Activated CD8-positive, alpha-beta memory T cell treated with anti-CD3 and anti-CD28 coated beads, Interleukin-2, amount 10 ng/mL, durations not matched to agents 7 days and 5 days (primary cell): ENCODE measurements at regions not wholly inside any gene's neighbourhood (a gene's known extent, or its start where the extent isn't known, plus 50 kb on each side); places are given as distances from the start of the nearest gene placed in this dataset.

Experiments used
- ATAC-seq: fragments of 150-1000 bp; cut with Tn5 transposase; one replicate; pipeline ENCODE4 v1.10.0; 2021; ENCODE audit warnings: moderate library complexity
- CTCF ChIA-PET: fragments of 350-600 bp; sonication (Branson Sonifier 250); formaldehyde crosslinking; loops from one replicate; lab custom pipeline; 2021; ENCODE audit warnings: antibody characterized with exemption; lab: Charles Lee
- DNase-seq: peaks from one replicate; pipeline ENCODE4 v3.0.0-alpha.2; 2020
- H3K27ac Mint-ChIP-seq: one replicate; pipeline ENCODE4 v1.8.0; 2021; ENCODE audit warnings: mild to moderate bottlenecking, mixed read lengths
- H3K27me3 Mint-ChIP-seq: one replicate; pipeline ENCODE4 v1.8.0; 2021; ENCODE audit warnings: mixed read lengths
- H3K36me3 Mint-ChIP-seq: one replicate; pipeline ENCODE4 v1.8.0; 2021; ENCODE audit warnings: mild to moderate bottlenecking, mixed read lengths
- H3K4me1 Mint-ChIP-seq: one replicate; pipeline ENCODE4 v1.8.0; 2021; ENCODE audit warnings: mixed read lengths
- H3K4me3 Mint-ChIP-seq: one replicate; pipeline ENCODE4 v1.8.0; 2021; ENCODE audit warnings: mild to moderate bottlenecking, moderate library complexity, mixed read lengths
- H3K9me3 Mint-ChIP-seq: one replicate; pipeline ENCODE4 v1.8.0; 2022; ENCODE audit warnings: low read depth, mixed read lengths

DNA sequence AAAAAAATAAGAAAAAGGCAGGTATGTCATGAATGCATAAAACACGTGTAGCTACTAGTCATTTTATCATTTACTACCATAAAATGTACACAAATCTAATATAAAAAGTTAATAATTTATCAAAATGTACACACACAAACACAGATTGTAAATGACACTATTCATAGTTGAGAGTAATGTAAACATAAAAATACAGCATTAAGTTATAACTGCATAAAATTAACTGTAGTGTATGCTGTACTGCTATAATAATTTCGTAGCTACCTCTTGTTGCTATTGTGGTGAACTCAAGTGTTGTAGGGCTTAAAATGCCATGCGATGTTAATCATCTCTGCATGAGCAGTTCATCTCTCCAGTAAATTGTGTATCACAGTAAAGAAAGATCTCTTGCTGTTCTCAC lies 170.0 kb downstream of the MRPL14 start:
- CTCF ChIA-PET, result no interaction called here
- peaks cover 3% of the 10 kb centered on the region for H3K9me3 Mint-ChIP-seq

DNA sequence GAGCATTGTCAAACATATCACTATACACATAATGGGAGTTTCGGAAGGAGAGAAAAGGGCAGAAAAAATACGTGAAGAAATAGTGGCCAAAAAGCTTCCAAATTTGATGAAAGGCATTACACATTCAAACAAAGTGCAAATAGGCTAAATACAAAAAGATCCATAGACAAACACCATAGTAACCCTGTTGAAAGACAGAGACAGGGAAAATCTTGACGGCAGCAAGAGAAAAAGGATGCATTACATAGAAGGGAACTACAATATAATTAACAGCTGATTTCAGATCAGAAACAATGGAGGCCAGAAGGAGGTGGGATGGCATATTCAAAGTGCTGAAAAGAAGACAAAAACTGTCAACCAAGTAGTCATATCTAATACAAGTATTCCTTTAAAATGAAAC lies 170.8 kb downstream of the MRPL14 start:
- H3K4me3 Mint-ChIP-seq, result no peak overlapping the region
- no peak for ATAC-seq
- DNase-seq, result no peak
- CTCF ChIA-PET, result no interaction called here
- H3K27ac Mint-ChIP-seq, result no peak overlapping the region
- H3K36me3 Mint-ChIP-seq, result no peaks in the 10 kb centered on the region
- no peaks in the 10 kb centered on the region for H3K4me1 Mint-ChIP-seq
- peaks cover 42% of the 10 kb centered on the region for H3K27me3 Mint-ChIP-seq
- H3K9me3 Mint-ChIP-seq, result peaks cover 3% of the 10 kb centered on the region

More for the DNA sequence above, 170.0 kb downstream of the MRPL14 start:
- Mint-ChIP-seq H3K27ac (no peak overlapping the region), H3K4me3 (no peak overlapping the region), H3K27me3 (peaks cover 48% of the 10 kb centered on the region), H3K4me1 (no peaks in the 10 kb centered on the region), H3K36me3 (no peaks in the 10 kb centered on the region)
- no peak for DNase-seq
- ATAC-seq, result no peak

DNA sequence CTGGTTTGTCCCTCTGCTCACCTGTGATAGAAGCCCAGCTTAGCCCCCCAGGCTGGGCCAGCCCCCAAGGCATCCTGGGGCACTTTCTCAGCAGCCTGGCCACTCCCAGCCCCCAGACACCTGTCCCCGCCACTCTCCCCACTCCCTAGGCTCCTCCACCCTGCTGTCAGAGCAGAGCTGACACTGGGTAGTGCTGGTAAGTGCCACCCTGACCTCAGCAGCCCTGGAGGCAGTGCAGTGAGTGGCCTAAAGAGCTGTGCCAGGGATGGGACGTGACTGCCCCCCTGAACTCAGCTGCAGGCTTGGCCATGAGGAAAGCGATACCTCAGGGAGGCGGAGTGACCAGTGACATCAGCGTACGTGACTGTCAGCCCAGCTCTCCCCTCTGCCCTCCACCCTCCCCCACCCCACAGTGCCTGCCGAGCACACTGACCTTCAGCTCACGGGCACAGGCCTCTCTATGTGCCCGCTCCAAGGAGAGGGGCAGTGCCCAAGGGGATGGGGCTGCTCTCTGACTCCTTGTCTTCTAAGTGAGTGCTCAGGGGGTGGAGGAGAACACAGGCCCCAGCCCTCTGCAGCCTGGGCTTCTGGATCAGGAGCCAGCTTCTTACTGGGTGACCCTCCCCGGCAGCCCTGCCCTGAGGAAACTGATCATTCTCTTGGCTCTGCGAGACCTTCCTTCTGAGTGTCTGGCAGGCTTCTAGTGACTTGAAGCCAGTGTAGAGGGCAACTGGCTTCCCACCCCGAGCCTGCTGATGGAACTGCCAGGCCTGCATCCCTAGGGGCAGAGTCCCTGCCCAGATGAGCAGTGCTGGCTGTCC lies 172.7 kb downstream of the MRPL14 start:
- no peak for ATAC-seq
- no peak overlapping the region for H3K4me3 Mint-ChIP-seq
- H3K4me1 Mint-ChIP-seq, result no peaks in the 10 kb centered on the region
- CTCF ChIA-PET, result interaction anchor here (0.7 to 1.5 kb wide), 4 partner anchors 16 to 287 kb away, joined by 3 to 4 read pairs (median 3); no protein-coding TSS in a partner anchor
- peaks cover 3% of the 10 kb centered on the region for H3K9me3 Mint-ChIP-seq
- no peak overlapping the region for H3K27ac Mint-ChIP-seq
- H3K27me3 Mint-ChIP-seq, result peaks cover 36% of the 10 kb centered on the region
- no peaks in the 10 kb centered on the region for H3K36me3 Mint-ChIP-seq
- DNase-seq, result no peak

DNA sequence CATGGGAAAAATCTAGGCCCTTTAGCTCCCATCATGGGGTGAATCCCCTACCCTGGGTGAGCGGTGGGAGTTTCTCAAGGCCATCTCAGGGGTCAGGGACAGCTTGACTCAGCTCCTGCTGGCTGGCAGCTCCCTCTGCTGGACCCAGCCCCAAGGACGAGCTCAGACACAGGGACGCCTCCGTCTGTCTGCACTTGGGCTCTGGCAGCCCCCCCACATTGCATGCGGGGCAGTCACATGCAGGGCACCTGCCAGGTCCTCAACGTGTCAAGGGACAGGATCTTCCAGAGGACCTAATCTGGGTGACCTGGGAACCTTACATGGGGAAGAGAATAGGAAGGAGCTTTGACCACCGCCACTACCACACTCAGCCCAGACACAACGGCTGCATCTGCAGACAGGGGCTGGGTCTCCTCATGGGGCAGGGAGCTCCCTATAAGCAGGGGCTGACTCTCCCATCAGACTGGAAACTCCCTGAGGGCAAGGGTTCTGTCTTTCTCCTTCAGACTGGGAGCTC lies 173.4 kb downstream of the MRPL14 start:
- DNase-seq, result no peak
- H3K27me3 Mint-ChIP-seq, result peaks cover 31% of the 10 kb centered on the region
- H3K27ac Mint-ChIP-seq, result no peak overlapping the region
- H3K36me3 Mint-ChIP-seq, result no peaks in the 10 kb centered on the region
- no peaks in the 10 kb centered on the region for H3K4me1 Mint-ChIP-seq
- no peak for ATAC-seq
- H3K9me3 Mint-ChIP-seq, result peaks cover 3% of the 10 kb centered on the region
- CTCF ChIA-PET, result interaction anchor here (1.4 to 1.7 kb wide), 5 partner anchors 13 to 286 kb away, joined by 3 to 7 read pairs (median 4); partner anchors contain the start of gene VEGFA
- no peak overlapping the region for H3K4me3 Mint-ChIP-seq

DNA sequence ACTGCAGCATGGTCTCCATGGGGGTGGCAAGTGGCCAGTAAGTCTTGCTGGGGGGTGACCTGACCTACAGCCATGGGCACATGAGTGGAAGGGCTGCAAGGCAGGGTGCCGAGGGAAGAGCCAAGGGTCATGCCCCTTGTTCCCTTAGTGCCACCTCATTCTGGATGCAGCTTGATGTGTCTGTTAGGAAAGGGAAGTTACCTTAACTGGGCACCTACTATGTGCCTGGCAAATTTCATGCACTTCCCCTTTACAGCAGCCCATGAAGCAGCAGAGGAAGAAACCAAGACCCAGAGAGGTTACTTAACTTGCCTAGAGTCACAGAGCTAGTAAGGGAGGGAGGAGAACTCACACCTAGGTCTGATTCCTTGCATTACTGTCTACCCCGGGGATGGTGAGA lies 174.0 kb downstream of the MRPL14 start:
- no peak for ATAC-seq
- CTCF ChIA-PET, result interaction anchor here (1.4 to 1.7 kb wide), 5 partner anchors 14 to 286 kb away, joined by 3 to 7 read pairs (median 4); partner anchors contain the start of gene VEGFA
- Mint-ChIP-seq H3K4me1 (no peaks in the 10 kb centered on the region), H3K36me3 (no peaks in the 10 kb centered on the region), H3K9me3 (peaks cover 3% of the 10 kb centered on the region), H3K4me3 (no peak overlapping the region), H3K27ac (no peak overlapping the region), H3K27me3 (peaks cover 28% of the 10 kb centered on the region)
- no peak for DNase-seq

DNA sequence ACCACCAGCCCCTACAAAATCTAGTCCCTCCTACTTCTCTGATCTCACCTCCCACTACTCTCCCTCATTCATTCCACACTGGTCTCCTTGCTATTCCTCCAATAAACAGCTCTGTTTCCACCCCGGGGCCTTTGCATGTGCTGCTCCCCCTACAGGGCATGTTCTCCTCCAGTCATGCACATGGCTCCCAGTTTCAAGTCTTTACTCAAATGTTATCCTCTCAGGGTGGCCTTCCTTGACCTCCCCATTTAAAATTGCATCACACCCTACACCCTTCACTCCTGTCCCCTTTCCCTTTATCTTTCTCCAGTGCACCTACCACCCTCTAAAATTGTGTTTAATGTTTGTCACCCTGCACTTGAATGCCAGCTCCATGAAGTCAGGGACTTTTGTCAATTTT lies 174.5 kb downstream of the MRPL14 start:
- CTCF ChIA-PET, result interaction anchor here (1.5 to 1.7 kb wide), 4 partner anchors 15 to 285 kb away, joined by 3 to 7 read pairs (median 4); partner anchors contain the start of gene VEGFA
- Mint-ChIP-seq H3K9me3 (peaks cover 3% of the 10 kb centered on the region), H3K36me3 (no peaks in the 10 kb centered on the region), H3K4me1 (no peaks in the 10 kb centered on the region), H3K4me3 (no peak overlapping the region), H3K27me3 (peaks cover 22% of the 10 kb centered on the region), H3K27ac (no peak overlapping the region)
- ATAC-seq, result no peak
- no peak for DNase-seq

DNA sequence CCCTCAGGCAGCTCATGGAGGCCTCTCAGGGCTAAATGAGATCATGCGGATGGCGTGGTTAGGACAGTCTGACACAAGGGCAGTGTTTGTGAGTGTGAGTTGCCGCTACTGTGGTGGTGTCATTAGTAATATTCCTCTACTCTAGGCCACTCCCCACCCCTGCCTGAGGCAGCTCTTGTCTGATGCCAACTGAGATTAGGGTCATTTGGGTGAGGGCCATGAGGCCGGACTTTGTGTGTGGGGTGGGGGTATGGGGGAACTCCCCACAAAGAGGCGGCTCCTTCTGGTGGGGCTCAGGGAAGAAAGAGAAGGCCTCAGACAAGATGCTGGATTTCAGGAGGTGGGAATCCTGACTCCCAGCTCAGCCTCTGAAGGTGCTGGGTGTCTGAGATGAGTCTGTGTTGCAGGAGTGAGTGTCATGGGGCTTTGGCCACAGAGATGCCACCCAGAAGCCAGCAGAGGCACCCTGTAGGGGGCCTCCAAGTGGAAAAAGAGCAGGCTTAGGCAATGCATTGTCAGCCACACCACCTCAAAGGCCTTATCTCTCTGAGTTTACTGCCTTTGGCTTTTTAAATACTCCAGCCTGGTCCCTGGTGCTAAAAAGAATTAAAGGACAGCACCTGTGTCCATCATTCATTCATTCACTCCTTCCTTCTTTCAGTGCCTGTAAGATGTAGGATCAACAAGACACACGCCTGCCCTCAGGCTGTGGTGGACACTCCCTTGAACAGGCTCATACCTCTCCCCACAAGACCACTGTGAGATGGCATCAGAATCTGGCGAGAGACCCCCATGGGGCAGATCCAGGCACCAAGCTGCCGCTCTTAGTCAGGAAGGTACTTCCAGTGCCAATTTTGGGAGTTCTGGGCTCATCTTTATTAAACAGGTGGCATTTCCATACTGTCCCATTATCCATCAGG lies 175.2 kb downstream of the MRPL14 start:
- ATAC-seq, result no peak
- Mint-ChIP-seq H3K4me3 (no peak overlapping the region), H3K27me3 (peaks cover 19% of the 10 kb centered on the region), H3K4me1 (no peaks in the 10 kb centered on the region), H3K9me3 (peaks cover 3% of the 10 kb centered on the region), H3K27ac (no peak overlapping the region), H3K36me3 (no peaks in the 10 kb centered on the region)
- no peak for DNase-seq
- CTCF ChIA-PET, result interaction anchor here (1.5 to 1.7 kb wide), 3 partner anchors 15 to 282 kb away, joined by 3 to 7 read pairs (median 4); partner anchors contain the start of gene VEGFA

DNA sequence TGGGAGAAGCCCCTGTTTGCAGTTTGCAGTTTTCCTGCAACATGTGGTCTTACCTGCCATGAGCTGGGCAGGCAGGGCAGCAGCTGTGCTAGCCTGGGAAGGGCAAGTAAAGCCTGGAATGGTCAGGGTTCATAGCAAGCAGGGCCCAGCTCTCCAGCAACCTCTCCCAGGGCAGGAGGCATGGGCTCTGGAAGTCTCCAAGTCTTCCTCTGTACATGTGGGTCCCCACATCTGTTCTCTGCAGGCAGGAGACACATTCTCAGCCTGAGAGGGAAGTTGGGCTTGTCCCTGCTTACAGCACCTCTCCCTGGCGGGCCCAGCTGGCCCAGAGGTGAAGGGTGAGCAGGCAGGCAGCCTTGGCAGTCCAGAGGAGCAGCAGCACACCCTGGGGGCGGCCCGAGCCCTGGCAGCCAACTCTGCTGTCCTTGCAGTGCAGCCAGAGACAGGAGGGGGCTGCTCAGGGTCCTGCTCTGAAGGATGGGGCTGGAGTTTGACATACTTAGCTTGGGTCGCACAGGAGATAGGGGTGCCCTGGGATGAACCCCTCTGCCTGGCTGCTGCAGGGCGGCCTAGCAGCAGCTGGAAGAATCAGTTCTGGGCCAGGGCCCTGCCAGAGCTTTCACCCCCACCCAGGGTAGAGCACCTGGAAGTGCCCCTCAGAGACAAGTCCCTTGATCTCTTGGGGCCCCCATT lies 176.0 kb downstream of the MRPL14 start:
- Mint-ChIP-seq H3K4me1 (no peaks in the 10 kb centered on the region), H3K36me3 (no peaks in the 10 kb centered on the region), H3K27me3 (peaks cover 20% of the 10 kb centered on the region), H3K27ac (no peak overlapping the region), H3K9me3 (peaks cover under 1% of the 10 kb centered on the region), H3K4me3 (no peak overlapping the region)
- no peak for DNase-seq
- ATAC-seq, result no peak
- CTCF ChIA-PET, result no interaction called here

DNA sequence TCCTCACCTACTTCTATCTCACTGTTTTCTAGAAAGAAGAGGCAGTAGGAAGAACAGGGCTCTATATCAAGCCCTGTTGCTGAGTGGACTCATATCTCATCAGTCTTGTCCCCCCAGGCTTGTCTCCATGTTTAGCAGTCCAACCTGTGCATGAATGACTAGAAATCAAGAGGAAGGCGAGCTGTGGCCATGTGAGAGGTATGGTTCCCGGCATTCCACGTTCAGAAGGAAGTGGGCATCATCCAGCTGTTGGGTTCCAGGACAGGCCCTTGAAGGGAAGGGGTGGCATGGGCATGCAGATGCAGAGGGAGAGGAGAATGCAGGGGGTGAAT lies 176.6 kb downstream of the MRPL14 start:
- no peak overlapping the region for H3K27ac Mint-ChIP-seq
- no peaks in the 10 kb centered on the region for H3K36me3 Mint-ChIP-seq
- DNase-seq (no peak), ATAC-seq (no peak)
- no peak overlapping the region for H3K4me3 Mint-ChIP-seq
- H3K9me3 Mint-ChIP-seq, result no peaks in the 10 kb centered on the region
- peaks cover 22% of the 10 kb centered on the region for H3K27me3 Mint-ChIP-seq
- CTCF ChIA-PET, result no interaction called here
- no peaks in the 10 kb centered on the region for H3K4me1 Mint-ChIP-seq

DNA sequence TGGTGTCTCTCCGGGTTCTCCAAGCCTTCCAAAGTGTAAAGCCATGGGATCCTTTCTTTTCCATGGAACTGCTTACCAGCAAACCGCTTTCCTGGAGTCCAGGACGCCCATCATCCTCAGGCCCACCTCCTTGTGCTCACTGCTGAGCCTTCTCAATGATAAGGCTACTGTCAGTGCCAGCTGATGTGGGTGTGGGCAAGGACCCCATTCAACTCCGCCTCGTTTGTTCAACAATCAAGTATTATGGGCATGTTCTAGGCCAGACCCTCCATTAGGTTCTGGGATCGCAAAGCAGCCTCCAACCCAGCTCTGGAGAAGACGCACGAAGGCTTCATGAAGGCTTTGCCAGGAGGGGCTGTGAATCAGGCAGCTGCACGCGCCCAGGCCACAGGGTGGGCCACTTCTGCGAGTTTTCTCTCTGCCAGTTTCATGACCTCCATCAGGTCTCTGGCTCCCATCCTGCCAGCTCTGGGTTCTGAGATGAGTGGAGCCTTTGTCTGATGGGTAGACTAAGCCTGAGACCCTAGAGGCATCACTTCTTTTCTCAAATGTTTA lies 177.1 kb downstream of the MRPL14 start:
- DNase-seq, result no peak
- Mint-ChIP-seq H3K4me1 (no peaks in the 10 kb centered on the region), H3K27me3 (peaks cover 20% of the 10 kb centered on the region), H3K36me3 (no peaks in the 10 kb centered on the region), H3K4me3 (no peak overlapping the region), H3K9me3 (no peaks in the 10 kb centered on the region), H3K27ac (no peak overlapping the region)
- CTCF ChIA-PET, result no interaction called here
- no peak for ATAC-seq

DNA sequence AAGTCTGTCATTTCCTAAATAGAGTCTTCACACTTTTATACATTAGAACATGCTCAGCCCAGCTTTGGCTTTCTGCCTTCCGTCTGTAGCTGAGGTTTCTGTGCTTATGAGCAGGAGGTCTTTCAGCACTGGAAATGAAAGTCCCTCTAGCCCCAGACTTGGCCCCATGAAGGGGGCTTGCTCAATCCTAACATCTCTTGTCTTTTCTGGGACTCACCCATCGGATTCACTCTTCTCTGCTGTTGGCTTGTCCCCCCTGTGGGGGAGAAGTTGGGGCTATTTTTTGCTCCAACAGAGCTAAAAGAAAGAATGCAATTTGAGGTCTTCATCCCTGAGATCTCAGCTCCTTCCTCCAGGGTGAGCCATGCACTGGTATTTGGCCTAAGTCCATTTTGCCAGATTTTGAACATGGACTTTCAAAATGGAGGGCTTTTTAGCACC lies 177.7 kb downstream of the MRPL14 start:
- CTCF ChIA-PET, result no interaction called here
- Mint-ChIP-seq H3K9me3 (no peaks in the 10 kb centered on the region), H3K4me1 (no peaks in the 10 kb centered on the region), H3K36me3 (no peaks in the 10 kb centered on the region), H3K4me3 (no peak overlapping the region), H3K27ac (no peak overlapping the region), H3K27me3 (peaks cover 19% of the 10 kb centered on the region)
- DNase-seq (no peak), ATAC-seq (no peak)

DNA sequence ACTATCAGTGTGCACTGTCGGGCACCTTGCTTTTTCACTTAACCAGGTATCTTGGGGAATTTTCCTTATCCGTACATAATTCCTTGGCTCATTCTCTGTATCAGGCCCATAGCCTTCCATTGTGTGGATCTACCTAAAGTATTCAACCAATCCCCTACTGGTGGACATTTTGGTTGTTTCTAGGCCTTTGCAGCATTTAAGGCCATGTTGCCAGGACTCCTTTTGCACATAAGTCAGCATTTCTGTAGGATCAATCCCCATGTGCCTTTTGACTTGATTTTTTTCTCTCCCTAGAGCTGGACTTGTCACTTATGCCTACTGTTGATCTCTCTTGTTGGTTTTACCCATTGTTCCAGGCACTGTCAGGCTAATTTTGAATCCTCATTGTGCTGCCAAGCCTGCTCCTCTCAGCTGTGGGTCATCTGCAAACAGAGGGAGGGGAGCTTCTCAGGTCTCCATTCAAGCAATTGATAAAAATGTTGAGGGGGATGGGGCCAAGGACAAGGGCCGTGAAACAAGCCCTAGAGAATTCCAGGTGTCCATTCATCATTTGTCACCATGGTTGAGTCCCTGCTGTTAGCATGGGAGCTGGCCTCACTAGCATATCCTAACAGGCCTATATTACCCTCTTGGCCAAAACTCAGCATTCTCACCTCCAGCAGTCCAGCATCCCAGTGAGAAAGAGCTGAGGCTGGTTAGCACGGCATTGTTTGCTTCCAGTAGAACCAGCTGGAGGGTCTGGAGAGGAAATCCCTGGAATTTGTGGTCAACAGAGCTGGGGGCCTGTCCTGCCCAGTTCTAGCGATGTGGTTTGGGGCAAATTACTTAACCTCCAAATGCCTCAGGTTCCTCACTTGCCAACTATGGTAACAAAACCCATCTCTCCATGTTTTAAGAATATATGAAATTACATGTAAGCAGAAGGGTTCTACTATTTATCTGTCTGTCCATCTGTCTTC lies 178.4 kb downstream of the MRPL14 start:
- CTCF ChIA-PET, result no interaction called here
- H3K4me3 Mint-ChIP-seq, result no peak overlapping the region

More for the DNA sequence above, 178.4 kb downstream of the MRPL14 start:
- H3K36me3 Mint-ChIP-seq, result no peaks in the 10 kb centered on the region
- peaks cover 2% of the 10 kb centered on the region for H3K9me3 Mint-ChIP-seq
- DNase-seq, result no peak
- peaks cover 23% of the 10 kb centered on the region for H3K27me3 Mint-ChIP-seq
- no peaks in the 10 kb centered on the region for H3K4me1 Mint-ChIP-seq
- no peak overlapping the region for H3K27ac Mint-ChIP-seq
- no peak for ATAC-seq
